Naive thymus-derived CD4-positive, alpha-beta T cell (primary cell): ENCODE measurements at regions not wholly inside any gene's neighbourhood (a gene's known extent, or its start where the extent isn't known, plus 50 kb on each side); places are given as distances from the start of the nearest gene placed in this dataset.

ENCODE experiments used
- ATAC-seq: fragments of 150-1000 bp; cut with Tn5 transposase; 2 replicates; pipeline ENCODE4 v1.10.0; 2021; ENCODE audit warnings: mild to moderate bottlenecking, moderate library complexity
- CTCF ChIA-PET: fragments of 350-600 bp; sonication (Branson Sonifier 250); formaldehyde crosslinking; loops from one replicate; lab custom pipeline; 2021; ENCODE audit warnings: antibody characterized with exemption; lab: Charles Lee
- POLR2A ChIA-PET: fragments of 350-600 bp; sonication (Branson Sonifier 250); formaldehyde crosslinking; loops from one replicate; lab custom pipeline; 2021; ENCODE audit warnings: antibody characterized with exemption, inconsistent platforms; lab: Charles Lee
- DNase-seq, 9 donors: peaks; one replicate each; pipeline versions ENCODE4 v3.0.0 to v3.0.0-alpha.2; 2020 to 2022; ENCODE audit warnings: mixed read lengths in 1 of 9
- H3K27ac ChIP-seq: one replicate; pipeline ENCODE4 v1.7.0; 2013; ENCODE audit warnings: mild to moderate bottlenecking, low read depth, low read length, moderate library complexity
- H3K27me3 ChIP-seq, 2 donors: one replicate each; pipeline ENCODE4 v1.7.0; 2013; ENCODE audit warnings: low read length in 2 of 2, mild to moderate bottlenecking in 2 of 2, moderate library complexity in 2 of 2; ENCODE audit not compliant: control insufficient read depth in 2 of 2, insufficient read depth in 2 of 2
- H3K36me3 ChIP-seq, 3 experiments: 1 replicate in 2 of 3; 2 replicates in 1 of 3; pipeline ENCODE4 v1.7.0; 2013; ENCODE audit warnings: low read length in 3 of 3, mild to moderate bottlenecking in 3 of 3, moderate library complexity in 1 of 3; ENCODE audit not compliant: insufficient read depth in 3 of 3, control insufficient read depth in 2 of 3
- H3K4me1 ChIP-seq, 2 donors: one replicate each; pipeline ENCODE4 v1.7.0; 2013; ENCODE audit warnings: low read length in 2 of 2, mild to moderate bottlenecking in 2 of 2, moderate library complexity in 1 of 2; ENCODE audit not compliant: control insufficient read depth in 2 of 2, insufficient read depth in 2 of 2
- H3K4me3 ChIP-seq: 2 replicates; pipeline ENCODE4 v1.7.0; 2013; ENCODE audit warnings: mild to moderate bottlenecking, low read length
- H3K9me3 ChIP-seq, 3 experiments: 1 replicate in 2 of 3; 2 replicates in 1 of 3; pipeline ENCODE4 v1.7.0; 2013; ENCODE audit warnings: low read length in 3 of 3; ENCODE audit not compliant: control insufficient read depth in 2 of 3
- H3K27ac Mint-ChIP-seq, 9 donors: one replicate each; pipeline ENCODE4 v1.8.0; 2020 to 2022; ENCODE audit warnings: mixed read lengths in 9 of 9, mild to moderate bottlenecking in 8 of 9, moderate library complexity in 5 of 9, inconsistent platforms in 2 of 9
- H3K27me3 Mint-ChIP-seq, 5 donors: one replicate each; pipeline ENCODE4 v1.8.0; 2021 to 2022; ENCODE audit warnings: mixed read lengths in 5 of 5, mild to moderate bottlenecking in 1 of 5
- H3K36me3 Mint-ChIP-seq, 5 donors: one replicate each; pipeline ENCODE4 v1.8.0; 2020 to 2022; ENCODE audit warnings: mixed read lengths in 5 of 5, mild to moderate bottlenecking in 3 of 5, inconsistent platforms in 1 of 5
- H3K4me1 Mint-ChIP-seq, 7 donors: one replicate each; pipeline ENCODE4 v1.8.0; 2020 to 2022; ENCODE audit warnings: mixed read lengths in 7 of 7, mild to moderate bottlenecking in 3 of 7, inconsistent platforms in 1 of 7
- H3K4me3 Mint-ChIP-seq, 10 donors: one replicate each; pipeline ENCODE4 v1.8.0; 2020 to 2022; ENCODE audit warnings: mild to moderate bottlenecking in 10 of 10, mixed read lengths in 10 of 10, moderate library complexity in 6 of 10, inconsistent platforms in 2 of 10
- H3K9me3 Mint-ChIP-seq, 11 donors: one replicate each; pipeline ENCODE4 v1.8.0; 2020 to 2022; ENCODE audit warnings: mixed read lengths in 11 of 11, mild to moderate bottlenecking in 4 of 11, inconsistent platforms in 1 of 11, moderate library complexity in 1 of 11
- intact Hi-C, 2 donors: fragments of 100-400 bp; cut with micrococcal nuclease; formaldehyde crosslinking; loops; one replicate each; pipeline ENCODE4 v1.15.1; 2023

DNA sequence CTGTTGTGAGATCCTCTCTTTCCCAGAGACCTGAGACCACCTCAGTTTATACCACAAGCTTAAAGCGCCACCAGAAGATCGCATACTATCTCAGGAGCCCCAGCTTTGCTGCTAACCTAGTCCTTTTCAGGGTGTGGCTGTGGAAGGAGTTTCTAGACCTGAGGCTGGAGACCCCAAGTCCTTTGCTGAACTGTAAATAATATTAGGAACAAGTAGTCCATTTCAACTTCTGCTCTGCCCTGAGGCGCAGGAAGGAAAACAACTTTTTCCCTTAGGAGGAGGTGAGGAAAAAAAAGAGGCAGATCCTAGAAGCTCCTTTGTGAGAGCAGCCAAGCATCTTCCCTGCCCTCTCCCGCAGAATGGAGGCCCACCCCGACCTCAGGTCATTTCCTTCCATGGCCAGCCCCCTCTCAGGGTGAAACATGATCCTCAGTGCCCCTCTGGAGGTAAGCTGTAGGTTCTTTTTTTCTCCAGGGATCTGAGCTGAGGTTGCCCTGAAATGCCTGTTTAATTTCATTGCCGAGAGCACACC is 122.8 kb upstream of the LGALSL start:
- Mint-ChIP-seq H3K4me3 (peak overlapping the region in 3 of 10 donors; percentile 53 to 68 (median 68)), H3K27ac (peak overlapping the region in 7 of 9 donors; percentile 9 to 94 (median 82)), H3K36me3 (no peaks in the 10 kb centered on the region), H3K27me3 (peaks cover 0 to 3% (median 0%) of the 10 kb centered on the region in 5 donors), H3K9me3 (no peaks in the 10 kb centered on the region), H3K4me1 (peaks cover 10 to 45% (median 29%) of the 10 kb centered on the region in 7 donors)
- ChIA-PET POLR2A (interaction anchor here (0.6 to 1.8 kb wide), 7 partner anchors 10 to 799 kb away, joined by 3 to 8 read pairs (median 3); partner anchors contain the start of genes RAB1A and SERTAD2), CTCF (interaction anchor here (0.5 to 9.1 kb wide), 39 partner anchors 9 to 708 kb away, joined by 3 to 289 read pairs (median 4); partner anchors contain the start of gene AFTPH)
- no peaks in the 10 kb centered on the region for H3K9me3 ChIP-seq
- ATAC-seq (no peak), DNase-seq (no peak)
- no peaks in the 10 kb centered on the region for H3K27me3 ChIP-seq
- peaks cover 20 to 22% of the 10 kb centered on the region in 2 donors for H3K4me1 ChIP-seq
- H3K36me3 ChIP-seq = no peaks in the 10 kb centered on the region
- intact Hi-C loops = loop anchor here (1.0 to 10.0 kb wide), 11 partner anchors 157 to 834 kb away; partner anchors contain the start of genes AFTPH (in 1 of the 2) and PELI1 (in 1 of the 2)
- H3K27ac ChIP-seq = no peak overlapping the region
- H3K4me3 ChIP-seq = no peak overlapping the region

DNA sequence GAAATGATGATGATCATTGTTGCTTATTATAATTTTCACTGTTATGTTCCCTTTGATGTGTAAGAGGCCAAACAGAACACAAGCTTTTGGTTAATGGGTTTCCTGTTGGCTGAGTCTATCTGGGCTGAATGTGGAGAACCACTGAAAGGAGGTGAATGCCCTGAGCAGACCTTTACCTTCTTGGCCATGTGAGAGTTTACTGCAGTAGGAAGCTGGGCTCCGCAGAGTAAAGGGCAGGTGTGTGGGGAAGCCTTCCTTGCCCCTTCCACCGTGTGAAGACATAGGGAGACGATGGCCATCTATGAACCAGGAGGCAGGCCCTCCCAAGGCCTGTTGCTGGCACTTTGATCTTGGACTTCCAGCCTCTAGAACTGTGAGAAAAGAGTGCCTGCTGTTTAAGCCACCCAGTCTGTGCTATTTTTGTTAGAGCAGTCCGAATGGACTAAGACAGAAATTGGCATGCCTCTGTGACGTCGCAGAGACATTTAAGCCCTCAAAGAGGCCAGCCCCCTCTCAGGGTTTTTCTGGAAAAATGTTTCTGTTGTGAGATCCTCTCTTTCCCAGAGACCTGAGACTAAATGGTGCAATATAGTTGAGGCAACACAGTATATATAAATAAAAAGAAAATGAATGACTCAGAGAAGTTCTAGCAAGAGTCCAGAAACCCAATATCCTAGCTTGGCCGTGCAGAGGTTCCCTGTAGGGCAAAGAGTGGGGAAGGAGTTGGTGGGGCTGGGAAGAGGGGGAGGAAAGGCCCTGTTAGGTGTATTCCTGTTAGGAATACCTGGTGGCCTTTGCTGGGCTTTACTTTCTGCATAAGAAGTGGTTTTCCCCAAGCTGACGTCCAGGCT is 121.9 kb upstream of the LGALSL start:
- Mint-ChIP-seq H3K9me3 (no peaks in the 10 kb centered on the region), H3K27me3 (peaks cover 0 to 3% (median 0%) of the 10 kb centered on the region in 5 donors), H3K36me3 (no peaks in the 10 kb centered on the region), H3K27ac (no peak overlapping the region), H3K4me3 (no peak overlapping the region), H3K4me1 (peaks cover 6 to 36% (median 23%) of the 10 kb centered on the region in 7 donors)
- Histone ChIP-seq H3K27ac (no peak overlapping the region), H3K4me1 (peaks cover 11 to 13% of the 10 kb centered on the region in 2 donors), H3K9me3 (no peaks in the 10 kb centered on the region), H3K4me3 (no peak overlapping the region), H3K27me3 (no peaks in the 10 kb centered on the region), H3K36me3 (no peaks in the 10 kb centered on the region)
- ChIA-PET CTCF (interaction anchor here (0.6 to 9.1 kb wide), 23 partner anchors 9 to 707 kb away, joined by 3 to 289 read pairs (median 5); partner anchors contain the start of gene AFTPH), POLR2A (interaction anchor here (0.6 to 1.4 kb wide), 3 partner anchors 184 to 282 kb away, joined by 3 read pairs; no protein-coding TSS in a partner anchor)
- intact Hi-C loops = loop anchor here (1.0 to 10.0 kb wide), 11 partner anchors 156 to 833 kb away; partner anchors contain the start of genes AFTPH (in 1 of the 2) and PELI1 (in 1 of the 2)
- no peak for DNase-seq
- no peak for ATAC-seq

DNA sequence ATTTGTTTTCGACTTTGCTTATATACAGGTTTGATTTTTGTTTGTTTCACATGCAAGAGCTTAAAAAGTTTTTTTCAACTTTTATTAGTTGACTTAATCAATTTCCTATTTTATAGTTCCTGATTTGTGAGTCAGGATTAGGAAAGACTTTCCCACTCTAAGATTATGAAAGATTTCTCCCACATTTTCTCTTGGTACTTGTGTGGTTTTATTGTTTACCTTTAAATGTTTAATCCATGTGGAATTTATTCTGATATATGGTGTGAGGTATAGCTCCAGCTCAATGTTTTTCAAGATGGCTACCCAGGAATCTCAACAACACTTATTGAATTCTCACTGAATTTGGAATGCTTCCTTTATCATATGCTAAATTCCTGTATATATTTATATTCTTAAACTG is 117.8 kb upstream of the LGALSL start:
- ATAC-seq = no peak
- Mint-ChIP-seq H3K27me3 (peaks cover 0 to 8% (median 0%) of the 10 kb centered on the region in 5 donors), H3K4me3 (no peak overlapping the region), H3K9me3 (no peaks in the 10 kb centered on the region), H3K27ac (no peak overlapping the region), H3K36me3 (peaks cover 0 to 4% (median 0%) of the 10 kb centered on the region in 5 donors), H3K4me1 (peaks cover 0 to 11% (median 0%) of the 10 kb centered on the region in 7 donors)
- Histone ChIP-seq H3K4me1 (no peaks in the 10 kb centered on the region), H3K36me3 (no peaks in the 10 kb centered on the region), H3K27me3 (no peaks in the 10 kb centered on the region), H3K4me3 (no peak overlapping the region), H3K27ac (no peak overlapping the region), H3K9me3 (no peaks in the 10 kb centered on the region)
- ChIA-PET CTCF (interaction anchor here (0.6 kb wide), 2 partner anchors 113 to 309 kb away, joined by 3 to 6 read pairs; no protein-coding TSS in a partner anchor), POLR2A (interaction anchor here (0.6 kb wide), 1 partner anchor 17 kb away, joined by 3 read pairs; no protein-coding TSS in a partner anchor)
- intact Hi-C loops = loop anchor here in 1 of 2 donors (10.0 kb wide), 1 partner anchor 829 kb away; no protein-coding TSS in a partner anchor
- DNase-seq = no peak

DNA sequence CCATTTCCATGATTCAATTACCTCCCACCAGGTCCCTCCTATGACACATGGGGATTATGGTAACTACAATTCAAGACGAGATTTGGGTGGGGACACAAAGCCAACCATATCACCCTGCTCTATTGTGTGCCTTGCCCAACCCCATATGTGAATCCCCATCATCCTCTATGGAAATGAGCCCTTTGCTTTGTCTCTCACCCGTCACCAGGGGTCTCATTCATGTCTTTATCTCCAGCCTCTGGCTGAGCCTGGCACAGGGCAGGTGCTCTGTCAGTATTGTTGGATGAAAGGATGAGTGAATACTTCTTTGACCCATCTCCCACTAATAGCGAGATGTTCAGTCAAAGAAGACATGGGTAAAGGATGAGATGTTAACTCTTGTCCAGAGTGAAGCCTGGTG is 116.6 kb upstream of the LGALSL start:
- no peaks in the 10 kb centered on the region for H3K9me3 Mint-ChIP-seq
- peaks cover 0 to 8% (median 0%) of the 10 kb centered on the region in 5 donors for H3K27me3 Mint-ChIP-seq
- intact Hi-C loops = loop anchor here in 1 of 2 donors (10.0 kb wide), 1 partner anchor 827 kb away; no protein-coding TSS in a partner anchor
- DNase-seq (no peak), ATAC-seq (no peak)
- H3K4me1 Mint-ChIP-seq = peaks cover 0 to 7% (median 0%) of the 10 kb centered on the region in 7 donors
- no peak overlapping the region for H3K27ac Mint-ChIP-seq
- Histone ChIP-seq H3K9me3 (no peaks in the 10 kb centered on the region), H3K27me3 (no peaks in the 10 kb centered on the region), H3K4me3 (no peak overlapping the region), H3K27ac (no peak overlapping the region), H3K36me3 (no peaks in the 10 kb centered on the region), H3K4me1 (no peaks in the 10 kb centered on the region)
- ChIA-PET CTCF (no interaction called here), POLR2A (no interaction called here)
- H3K36me3 Mint-ChIP-seq = peaks cover 0 to 4% (median 0%) of the 10 kb centered on the region in 5 donors
- H3K4me3 Mint-ChIP-seq = no peak overlapping the region

DNA sequence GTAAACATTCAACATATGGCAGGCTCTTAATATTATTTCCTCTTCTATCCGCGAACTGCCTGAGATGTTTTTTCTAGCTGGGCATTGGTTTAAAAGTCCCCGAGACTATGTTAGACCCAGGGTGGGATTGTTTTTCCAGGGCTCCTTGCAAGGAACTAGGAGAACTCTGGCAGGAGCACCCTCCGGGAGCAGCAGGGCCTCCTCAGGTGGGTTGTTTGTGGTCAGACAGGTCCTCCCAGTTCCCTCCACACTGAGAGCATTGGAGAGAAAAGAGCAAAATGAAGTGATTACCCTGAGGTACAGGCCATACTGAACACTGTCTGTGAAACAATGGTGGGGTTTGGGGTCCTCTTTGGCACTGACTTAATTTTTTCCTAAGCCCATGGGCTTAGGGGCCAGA is 115.9 kb upstream of the LGALSL start:
- Histone ChIP-seq H3K9me3 (no peaks in the 10 kb centered on the region), H3K36me3 (no peaks in the 10 kb centered on the region), H3K27ac (no peak overlapping the region), H3K4me3 (no peak overlapping the region), H3K27me3 (no peaks in the 10 kb centered on the region), H3K4me1 (no peaks in the 10 kb centered on the region)
- peaks cover 0 to 8% (median 0%) of the 10 kb centered on the region in 5 donors for H3K27me3 Mint-ChIP-seq
- H3K4me1 Mint-ChIP-seq = peaks cover 0 to 7% (median 0%) of the 10 kb centered on the region in 7 donors
- no peak overlapping the region for H3K4me3 Mint-ChIP-seq
- ChIA-PET CTCF (no interaction called here), POLR2A (no interaction called here)
- intact Hi-C loops = loop anchor here in 1 of 2 donors (10.0 kb wide), 1 partner anchor 827 kb away; no protein-coding TSS in a partner anchor
- H3K36me3 Mint-ChIP-seq = peaks cover 0 to 4% (median 0%) of the 10 kb centered on the region in 5 donors
- ATAC-seq = no peak
- no peaks in the 10 kb centered on the region for H3K9me3 Mint-ChIP-seq
- no peak overlapping the region for H3K27ac Mint-ChIP-seq
- no peak for DNase-seq

DNA sequence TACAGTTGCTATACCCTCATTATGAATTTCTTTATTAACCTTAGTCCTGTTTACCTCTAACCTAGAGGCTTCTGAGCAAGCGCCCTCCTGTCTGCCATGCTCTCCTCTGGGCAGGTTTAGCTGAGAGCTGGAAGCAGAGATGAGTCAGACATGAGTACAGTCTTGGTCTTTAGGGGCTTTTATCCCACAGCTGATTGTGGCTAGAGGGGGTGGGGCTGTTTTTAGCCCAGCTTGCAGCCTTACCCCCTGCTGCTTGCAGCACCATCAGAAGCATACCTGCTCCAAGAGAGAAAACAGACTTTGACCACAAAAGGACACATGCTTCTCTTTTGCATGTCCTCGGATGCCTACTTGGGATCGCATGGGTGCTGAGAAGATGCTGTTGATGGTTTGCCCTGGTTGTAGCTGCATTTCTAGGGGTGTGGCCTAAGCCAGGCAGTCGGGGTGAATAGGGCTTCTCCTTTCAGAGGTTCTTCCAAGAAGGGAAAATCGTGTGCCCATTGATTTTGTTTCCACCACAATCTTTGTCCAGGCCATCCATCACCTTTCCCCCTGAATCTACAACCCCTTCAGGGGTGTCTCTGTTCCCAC is 115.0 kb upstream of the LGALSL start:
- CTCF ChIA-PET = interaction anchor here (0.6 kb wide), 1 partner anchor 499 kb away, joined by 6 read pairs; no protein-coding TSS in a partner anchor
- peak overlapping the region in 1 of 9 donors; percentile 37 for H3K27ac Mint-ChIP-seq
- ATAC-seq (no peak), DNase-seq (no peak)
- intact Hi-C loops = loop anchor here in 1 of 2 donors (10.0 kb wide), 1 partner anchor 826 kb away; no protein-coding TSS in a partner anchor
- H3K4me3 Mint-ChIP-seq = no peak overlapping the region
- no peaks in the 10 kb centered on the region for H3K9me3 Mint-ChIP-seq
- Histone ChIP-seq H3K4me1 (no peaks in the 10 kb centered on the region), H3K9me3 (no peaks in the 10 kb centered on the region), H3K27ac (no peak overlapping the region), H3K27me3 (no peaks in the 10 kb centered on the region), H3K4me3 (no peak overlapping the region), H3K36me3 (no peaks in the 10 kb centered on the region)
- peaks cover 0 to 4% (median 0%) of the 10 kb centered on the region in 5 donors for H3K36me3 Mint-ChIP-seq
- peaks cover 0 to 10% (median 0%) of the 10 kb centered on the region in 5 donors for H3K27me3 Mint-ChIP-seq
- peaks cover 0 to 7% (median 0%) of the 10 kb centered on the region in 7 donors for H3K4me1 Mint-ChIP-seq
- POLR2A ChIA-PET = interaction anchor here (0.6 to 1.0 kb wide), 2 partner anchors 16 to 757 kb away, joined by 3 to 4 read pairs; no protein-coding TSS in a partner anchor
